Endodermal cell (in vitro differentiated cells): ENCODE measurements at regions not wholly inside any gene's neighbourhood (a gene's known extent, or its start where the extent isn't known, plus 50 kb on each side); places are given as distances from the start of the nearest gene placed in this dataset.
A peak's percentile ranks its signal among the peaks of the same experiment; 100 is the strongest.

Source experiments
- DNase-seq: peaks from one replicate; pipeline ENCODE4 v3.0.0-alpha.2; 2017
- H3K27ac ChIP-seq: 2 replicates; pipeline ENCODE4 v1.5.1; 2013; ENCODE audit warnings: mild to moderate bottlenecking, low read depth, low read length, moderate library complexity
- H3K27me3 ChIP-seq: 2 replicates; pipeline ENCODE4 v1.6.1; 2013; ENCODE audit warnings: mild to moderate bottlenecking, low read length, moderate library complexity; ENCODE audit not compliant: insufficient read depth, control insufficient read depth, poor library complexity, severe bottlenecking
- H3K36me3 ChIP-seq: 2 replicates; pipeline ENCODE4 v1.7.0; 2013; ENCODE audit warnings: mild to moderate bottlenecking, low read length, moderate library complexity; ENCODE audit not compliant: control insufficient read depth, insufficient read depth
- H3K4me1 ChIP-seq: one replicate; pipeline ENCODE4 v1.7.0; 2013; ENCODE audit warnings: low read length; ENCODE audit not compliant: control insufficient read depth, insufficient read depth
- H3K4me3 ChIP-seq: 2 replicates; pipeline ENCODE4 v1.5.1; 2013; ENCODE audit warnings: mild to moderate bottlenecking, low read length, moderate library complexity
- H3K9ac ChIP-seq: 2 replicates; pipeline ENCODE4 v1.6.1; 2013; ENCODE audit warnings: mild to moderate bottlenecking, low read length, moderate library complexity; ENCODE audit not compliant: poor library complexity, severe bottlenecking; ENCODE audit errors: extremely low read depth
- H3K9me3 ChIP-seq: 2 replicates; pipeline ENCODE4 v1.6.1; 2013; ENCODE audit warnings: mild to moderate bottlenecking, low read length, moderate library complexity; ENCODE audit not compliant: control insufficient read depth
- H3K27ac Mint-ChIP-seq: 2 replicates; pipeline ENCODE4 v1.8.0; 2020; ENCODE audit warnings: mixed read lengths
- H3K27me3 Mint-ChIP-seq: 2 replicates; pipeline ENCODE4 v1.8.0; 2021; ENCODE audit warnings: mild to moderate bottlenecking, mixed read lengths; ENCODE audit not compliant: insufficient read depth
- H3K36me3 Mint-ChIP-seq: 2 replicates; pipeline ENCODE4 v1.8.0; 2020; ENCODE audit warnings: low read depth, mixed read lengths
- H3K4me1 Mint-ChIP-seq: 2 replicates; pipeline ENCODE4 v1.8.0; 2020; ENCODE audit warnings: mixed read lengths
- H3K4me3 Mint-ChIP-seq: 2 replicates; pipeline ENCODE4 v1.8.0; 2020; ENCODE audit warnings: mild to moderate bottlenecking, moderate library complexity, mixed read lengths
- H3K9me3 Mint-ChIP-seq: 2 replicates; pipeline ENCODE4 v1.8.0; 2020; ENCODE audit warnings: mild to moderate bottlenecking, mixed read lengths
- CTCF ChIP-seq: fragments of 200-600 bp; sonication (generic); conservative IDR thresholded peaks from 2 replicates; pipeline ENCODE4 v1.5.0; 2021; ENCODE audit warnings: antibody characterized with exemption, mild to moderate bottlenecking
- WGBS, 2 experiments: methylation state at CpG; one replicate each; pipeline versions ENCODE4 v1.1.5 to v1.1.7; 2013; ENCODE audit warnings: missing lambda C conversion rate in 2 of 2, mixed read lengths in 1 of 2; ENCODE audit not compliant: insufficient coverage in 1 of 2, insufficient read length in 1 of 2; 5-methylcytosine and 5-hydroxymethylcytosine counted together

GRCh38 chr13:39935155-39935554, 279.7 kb downstream of the COG6 start:
- TF ChIP-seq CTCF, result no peak
- H3K4me3 Mint-ChIP-seq, result no peak overlapping the region
- H3K9me3 Mint-ChIP-seq, result peaks cover 2% of the 10 kb centered on the region
- H3K27me3 Mint-ChIP-seq, result no peaks in the 10 kb centered on the region
- no peaks in the 10 kb centered on the region for H3K36me3 ChIP-seq
- no peaks in the 10 kb centered on the region for H3K36me3 Mint-ChIP-seq
- no peaks in the 10 kb centered on the region for H3K9me3 ChIP-seq
- H3K4me3 ChIP-seq, result no peak overlapping the region
- H3K4me1 ChIP-seq, result no peaks in the 10 kb centered on the region
- H3K27ac ChIP-seq, result no peak overlapping the region
- H3K4me1 Mint-ChIP-seq, result peaks cover 3% of the 10 kb centered on the region
- WGBS, 2 experiments, result 71% methylated on average over 1 of the region's 1 CpG; no CpG with 5 or more reads in 1 of the 2 experiments
- H3K27me3 ChIP-seq, result no peaks in the 10 kb centered on the region
- no peak overlapping the region for H3K27ac Mint-ChIP-seq
- H3K9ac ChIP-seq, result no peak overlapping the region
- DNase-seq, result no peak

DNA sequence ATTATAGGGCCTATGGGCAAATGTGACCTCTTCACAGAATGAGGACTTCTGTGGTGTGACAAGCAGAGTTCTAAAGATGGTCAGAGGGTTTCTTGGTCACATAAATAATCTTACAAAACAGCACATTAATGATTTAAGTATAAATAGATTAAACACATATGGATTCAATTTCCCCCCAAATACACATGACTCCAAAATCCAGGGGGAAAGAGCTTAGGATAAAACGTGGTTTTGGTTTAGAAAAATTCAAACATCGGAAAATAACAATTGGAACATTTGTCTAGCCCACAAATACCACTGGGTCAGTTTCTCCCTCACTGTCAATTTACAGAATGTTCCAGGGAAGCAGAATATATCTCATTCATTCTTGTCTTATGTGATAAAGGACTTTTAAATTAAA, 283.1 kb downstream of the COG6 start:
- no peak for TF ChIP-seq CTCF
- H3K27ac Mint-ChIP-seq, result no peak overlapping the region
- no peaks in the 10 kb centered on the region for H3K36me3 Mint-ChIP-seq
- Histone ChIP-seq H3K9me3 (no peaks in the 10 kb centered on the region), H3K27me3 (no peaks in the 10 kb centered on the region), H3K27ac (no peak overlapping the region), H3K4me3 (no peak overlapping the region), H3K36me3 (no peaks in the 10 kb centered on the region), H3K4me1 (no peaks in the 10 kb centered on the region), H3K9ac (no peak overlapping the region)
- no peak for DNase-seq
- 88 to 100% methylated on average over 2 of the region's 2 CpGs for WGBS, 2 experiments
- H3K9me3 Mint-ChIP-seq, result no peaks in the 10 kb centered on the region
- H3K27me3 Mint-ChIP-seq, result no peaks in the 10 kb centered on the region
- no peak overlapping the region for H3K4me3 Mint-ChIP-seq
- peaks cover 9% of the 10 kb centered on the region for H3K4me1 Mint-ChIP-seq

DNA sequence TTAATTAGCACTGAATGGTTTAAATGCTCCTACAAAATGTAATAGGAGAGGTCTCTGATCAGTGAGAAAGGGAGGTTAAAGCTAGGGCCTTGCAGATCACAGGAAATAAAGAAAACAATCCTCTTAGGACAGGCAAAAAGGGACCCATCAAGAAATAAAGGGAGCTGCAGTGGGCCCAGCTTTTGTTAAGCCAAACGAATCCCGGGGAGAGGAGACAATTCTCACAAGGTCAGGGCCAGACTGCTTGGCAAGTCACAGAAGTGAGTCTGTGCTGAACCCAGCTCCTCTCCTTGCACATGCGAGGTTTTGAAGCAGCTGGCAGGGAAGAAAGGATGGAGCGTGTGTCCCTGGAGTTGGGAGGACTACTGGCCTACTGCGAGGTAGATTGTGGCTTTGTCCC, 285.8 kb downstream of the COG6 start:
- H3K4me1 Mint-ChIP-seq, result peaks cover 9% of the 10 kb centered on the region
- DNase-seq, result peak; percentile 48
- no peaks in the 10 kb centered on the region for H3K27me3 Mint-ChIP-seq
- no peaks in the 10 kb centered on the region for H3K9me3 Mint-ChIP-seq
- no peaks in the 10 kb centered on the region for H3K4me1 ChIP-seq
- H3K4me3 ChIP-seq, result no peak overlapping the region
- H3K9ac ChIP-seq, result no peak overlapping the region
- TF ChIP-seq CTCF, result no peak
- H3K36me3 Mint-ChIP-seq, result no peaks in the 10 kb centered on the region
- no peaks in the 10 kb centered on the region for H3K9me3 ChIP-seq
- no peak overlapping the region for H3K27ac Mint-ChIP-seq
- WGBS, 2 experiments, result 61 to 74% methylated on average over 4 to 5 of the region's 5 CpGs
- H3K4me3 Mint-ChIP-seq, result no peak overlapping the region
- no peak overlapping the region for H3K27ac ChIP-seq
- no peaks in the 10 kb centered on the region for H3K27me3 ChIP-seq
- H3K36me3 ChIP-seq, result no peaks in the 10 kb centered on the region
